ENCODE measurements at regions not wholly inside any gene's neighbourhood (a gene's known extent, or its start where the extent isn't known, plus 50 kb on each side); places are given as distances from the start of the nearest gene placed in this dataset.
"Not testable (repeated sequence)": the region's sequence is repeated elsewhere in the genome, so short reads cannot be mapped to it uniquely, and the experiment has no call there.

GRCh38 chr5:39753747-39754146 lies 329.0 kb upstream of the DAB2 start:
- DNase-seq (ENCODE audit: low read depth), result not testable (repeated sequence)

- DNase-seq (ENCODE audit: low read depth), result no peak
These were observed 325.9 kb upstream of the DAB2 start for GRCh38 chr5:39750661-39751060.

GRCh38 chr5:39742916-39743315 lies 318.1 kb upstream of the DAB2 start:
- DNase-seq (ENCODE audit: low read depth), result no peak

- DNase-seq (ENCODE audit: low read depth), result no peak
These were observed 315.6 kb upstream of the DAB2 start for GRCh38 chr5:39740404-39740803.

- no peak for DNase-seq (ENCODE audit: low read depth)
These were observed 307.4 kb upstream of the DAB2 start for GRCh38 chr5:39732166-39732565.

GRCh38 chr5:39730699-39731098 lies 305.9 kb upstream of the DAB2 start:
- no peak for DNase-seq (ENCODE audit: low read depth)

- DNase-seq (ENCODE audit: low read depth), result no peak
These were observed 305.2 kb upstream of the DAB2 start for GRCh38 chr5:39730006-39730405.

GRCh38 chr5:39726467-39726866 lies 301.7 kb upstream of the DAB2 start:
- no peak for DNase-seq (ENCODE audit: low read depth)

- no peak for DNase-seq (ENCODE audit: low read depth)
These were observed 296.6 kb upstream of the DAB2 start for GRCh38 chr5:39721394-39721793.

GRCh38 chr5:39720136-39720535 lies 295.4 kb upstream of the DAB2 start:
- DNase-seq (ENCODE audit: low read depth), result no peak

GRCh38 chr5:39717176-39717897 lies 292.6 kb upstream of the DAB2 start:
- DNase-seq (ENCODE audit: low read depth), result peak; percentile 35

- DNase-seq (ENCODE audit: low read depth), result no peak
These were observed 291.8 kb upstream of the DAB2 start for GRCh38 chr5:39716532-39717028.

GRCh38 chr5:39714036-39714698 lies 289.4 kb upstream of the DAB2 start:
- no peak for DNase-seq (ENCODE audit: low read depth)

GRCh38 chr5:39713250-39713916 lies 288.6 kb upstream of the DAB2 start:
- DNase-seq (ENCODE audit: low read depth), result no peak

GRCh38 chr5:39712316-39713249 lies 287.8 kb upstream of the DAB2 start:
- DNase-seq (ENCODE audit: low read depth), result no peak

GRCh38 chr5:39711821-39712220 lies 287.0 kb upstream of the DAB2 start:
- DNase-seq (ENCODE audit: low read depth), result no peak

- no peak for DNase-seq (ENCODE audit: low read depth)
These were observed 284.3 kb upstream of the DAB2 start for GRCh38 chr5:39709032-39709431.

- DNase-seq (ENCODE audit: low read depth), result no peak
These were observed 278.1 kb upstream of the DAB2 start for GRCh38 chr5:39702928-39703327.

GRCh38 chr5:39700523-39700922 lies 275.7 kb upstream of the DAB2 start:
- DNase-seq (ENCODE audit: low read depth), result no peak

- no peak for DNase-seq (ENCODE audit: low read depth)
These were observed 274.2 kb upstream of the DAB2 start for GRCh38 chr5:39698838-39699560.

GRCh38 chr5:39697881-39698280 lies 273.1 kb upstream of the DAB2 start:
- no peak for DNase-seq (ENCODE audit: low read depth)

All from GM04504 (cell line).